Renal pelvis (tissue), 1 donor: ENCODE measurements at regions not wholly inside any gene's neighbourhood (a gene's known extent, or its start where the extent isn't known, plus 50 kb on each side); places are given as distances from the start of the nearest gene placed in this dataset.
"Not testable (repeated sequence)": the region's sequence is repeated elsewhere in the genome, so short reads cannot be mapped to it uniquely, and the experiment has no call there.

ENCODE experiments used
- DNase-seq: peaks from one replicate; pipeline ENCODE4 v3.0.0-alpha.2; 2013

GRCh38 chr11:29163231-29163630 is 853.6 kb downstream of the KCNA4 start:
- no peak for DNase-seq

DNA sequence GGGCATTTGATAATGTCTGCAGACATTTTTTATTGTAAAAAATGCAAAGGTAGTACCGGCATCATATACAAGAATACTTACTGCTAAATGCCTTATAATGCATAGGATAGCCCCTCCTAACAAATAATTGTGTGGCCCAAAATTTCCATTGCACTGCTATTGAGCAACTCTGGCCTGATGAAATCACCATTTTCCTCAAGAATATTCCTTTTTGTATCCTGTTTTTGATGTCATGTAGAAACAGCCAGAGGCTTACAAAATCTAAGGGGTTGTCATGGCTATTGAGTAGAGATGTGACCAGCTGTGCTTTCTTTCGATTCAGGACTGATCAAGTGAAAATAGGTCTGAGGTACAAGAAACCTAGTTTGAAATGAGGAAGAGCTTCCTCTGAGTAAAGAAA is 854.3 kb downstream of the KCNA4 start:
- DNase-seq, result no peak

GRCh38 chr11:29161191-29161590 is 855.6 kb downstream of the KCNA4 start:
- no peak for DNase-seq

- peak; percentile 50 for DNase-seq
These were observed 857.0 kb downstream of the KCNA4 start for GRCh38 chr11:29159552-29160465.

- no peak for DNase-seq
These were observed 863.8 kb downstream of the KCNA4 start for GRCh38 chr11:29153078-29153477.

DNA sequence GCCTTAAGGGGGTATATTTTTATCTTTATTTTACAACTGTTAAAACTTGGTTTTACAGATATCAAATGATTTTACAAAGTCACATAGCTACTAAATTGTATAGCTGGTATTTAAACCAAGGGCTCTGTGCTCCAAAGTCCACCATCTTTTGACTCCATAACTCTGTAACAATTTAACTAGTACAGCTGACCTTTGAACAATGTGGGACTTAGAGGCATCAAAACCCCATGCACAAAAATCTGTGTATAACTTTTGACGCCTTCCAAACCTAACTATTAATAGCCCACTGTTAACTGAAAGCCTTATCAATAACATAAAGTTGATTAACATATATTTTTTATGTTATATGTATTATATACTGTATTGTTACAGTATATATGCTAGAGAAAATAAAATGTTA is 874.3 kb downstream of the KCNA4 start:
- DNase-seq, result not testable (repeated sequence)

DNA sequence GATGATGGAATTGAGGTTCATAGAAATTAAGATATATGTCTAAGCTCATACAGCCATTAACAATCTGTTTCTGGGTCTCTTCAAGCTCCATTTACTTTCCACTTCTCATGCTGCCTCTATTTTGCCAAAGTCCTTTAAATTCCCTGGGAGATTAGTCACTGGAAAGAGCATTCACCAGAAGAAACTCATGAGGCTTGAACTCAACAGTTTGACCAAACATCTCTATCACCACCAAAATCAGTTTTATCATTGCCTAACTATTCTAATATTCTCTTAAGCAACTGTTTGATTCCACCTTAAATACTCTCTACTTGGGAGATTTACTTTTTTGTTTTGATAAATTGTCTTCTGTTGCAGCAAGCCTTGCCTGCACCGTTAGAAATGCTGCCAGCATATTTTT is 881.3 kb downstream of the KCNA4 start:
- DNase-seq, result no peak

- DNase-seq, result no peak
These were observed 885.8 kb downstream of the KCNA4 start for GRCh38 chr11:29131055-29131454.

- no peak for DNase-seq
These were observed 887.0 kb downstream of the KCNA4 start for GRCh38 chr11:29129844-29130243.

- DNase-seq, result peak; percentile 38
These were observed 889.4 kb downstream of the KCNA4 start for GRCh38 chr11:29127461-29127860.

DNA sequence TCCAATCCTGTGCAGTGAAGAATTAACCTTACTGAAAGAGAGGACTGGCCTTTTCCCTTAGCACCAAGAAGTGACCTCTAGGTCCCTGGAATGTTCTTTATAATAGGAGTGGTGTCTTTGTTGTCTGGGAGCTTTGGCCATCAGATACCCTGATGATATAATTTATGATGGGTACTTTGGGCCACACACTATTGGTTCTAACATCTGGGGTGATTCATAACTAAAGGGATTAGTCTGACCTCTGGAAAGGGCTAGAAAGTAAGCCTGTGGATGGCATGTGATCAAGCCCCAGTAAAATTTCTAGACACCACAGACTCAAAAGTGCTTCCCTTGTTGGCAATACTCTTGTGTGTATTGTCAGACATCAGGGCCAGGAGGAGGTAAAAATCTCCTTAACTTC is 891.2 kb downstream of the KCNA4 start:
- DNase-seq, result no peak

GRCh38 chr11:29124470-29124869 is 892.4 kb downstream of the KCNA4 start:
- no peak for DNase-seq

GRCh38 chr11:29119707-29120618 is 896.9 kb downstream of the KCNA4 start:
- DNase-seq, result peak; percentile 17

DNA sequence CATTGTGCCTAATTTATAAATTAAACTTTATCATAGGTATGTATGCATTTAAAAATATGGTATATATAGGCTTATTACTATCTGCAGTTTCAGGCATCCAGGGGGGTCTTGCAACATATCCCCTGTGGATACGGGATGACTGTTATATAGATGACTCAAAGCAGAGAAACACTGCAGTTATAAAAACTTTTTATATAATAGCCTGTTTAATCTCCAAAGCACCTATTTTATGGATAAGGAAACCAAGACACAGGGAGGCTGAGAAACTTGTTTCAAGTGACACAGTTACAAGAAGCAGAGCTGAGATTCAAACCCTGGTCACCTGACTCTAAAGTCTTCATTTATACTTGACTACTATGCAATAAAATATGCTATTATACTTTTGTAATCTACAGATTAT is 897.7 kb downstream of the KCNA4 start:
- no peak for DNase-seq

- DNase-seq, result no peak
These were observed 915.9 kb downstream of the KCNA4 start for GRCh38 chr11:29100967-29101366.

GRCh38 chr11:29095821-29096220 is 921.0 kb downstream of the KCNA4 start:
- DNase-seq, result no peak

- no peak for DNase-seq
These were observed 923.3 kb downstream of the KCNA4 start for GRCh38 chr11:29093416-29094120.

- DNase-seq, result no peak
These were observed 929.5 kb downstream of the KCNA4 start for GRCh38 chr11:29087200-29087812.

- no peak for DNase-seq
These were observed 941.1 kb downstream of the KCNA4 start for GRCh38 chr11:29075726-29076125.

- no peak for DNase-seq
These were observed 953.0 kb downstream of the KCNA4 start for GRCh38 chr11:29063630-29064361.

- no peak for DNase-seq
These were observed 953.3 kb downstream of the METTL15 start for GRCh38 chr11:29061452-29061851.
